ENCODE measurements at regions not wholly inside any gene's neighbourhood (a gene's known extent, or its start where the extent isn't known, plus 50 kb on each side); places are given as distances from the start of the nearest gene placed in this dataset.

- TF ChIP-seq EZH2 (IDR thresholded peaks at IDR 0.05) (no peak), FOXP2 (optimal IDR thresholded peaks at IDR 0.05; ENCODE audit: control extremely low read depth, extremely low read length, insufficient read depth) (no peak), POLR2AphosphoS5 (IDR thresholded peaks at IDR 0.05; ENCODE audit: borderline replicate concordance, low read depth, low read length) (no peak)
- Histone ChIP-seq H3K27ac (no peak overlapping the region), H3K9ac (ENCODE audit: insufficient read length) (no peak overlapping the region), H3K4me3 (no peak overlapping the region), H3K36me3 (ENCODE audit: insufficient read depth, low read length) (no peaks in the 10 kb centered on the region), H3K9me3 (ENCODE audit: low read depth, low read length) (no peaks in the 10 kb centered on the region)
- DNase-seq (ENCODE audit: low read depth, low spot score) = no peak
Measured at GRCh38 chr11:29959488-29959887, 57.3 kb downstream of the KCNA4 start.

GRCh38 chr11:29957431-29957830, 59.4 kb downstream of the KCNA4 start:
- DNase-seq (ENCODE audit: low read depth, low spot score) = no peak
- H3K9me3 ChIP-seq (ENCODE audit: low read depth, low read length) = no peaks in the 10 kb centered on the region
- TF ChIP-seq POLR2AphosphoS5 (IDR thresholded peaks at IDR 0.05; ENCODE audit: borderline replicate concordance, low read depth, low read length) (no peak), FOXP2 (optimal IDR thresholded peaks at IDR 0.05; ENCODE audit: control extremely low read depth, extremely low read length, insufficient read depth) (no peak), EZH2 (IDR thresholded peaks at IDR 0.05) (no peak)
- no peaks in the 10 kb centered on the region for H3K36me3 ChIP-seq (ENCODE audit: insufficient read depth, low read length)
- H3K27ac ChIP-seq = no peak overlapping the region
- H3K9ac ChIP-seq (ENCODE audit: insufficient read length) = no peak overlapping the region
- H3K4me3 ChIP-seq = no peak overlapping the region

GRCh38 chr11:29956076-29956556, 60.7 kb downstream of the KCNA4 start:
- H3K9me3 ChIP-seq (ENCODE audit: low read depth, low read length) = no peaks in the 10 kb centered on the region
- H3K9ac ChIP-seq (ENCODE audit: insufficient read length) = no peak overlapping the region
- TF ChIP-seq EZH2 (IDR thresholded peaks at IDR 0.05) = no peak
- TF ChIP-seq FOXP2 (optimal IDR thresholded peaks at IDR 0.05; ENCODE audit: control extremely low read depth, extremely low read length, insufficient read depth) = no peak
- no peak for TF ChIP-seq POLR2AphosphoS5 (IDR thresholded peaks at IDR 0.05; ENCODE audit: borderline replicate concordance, low read depth, low read length)
- no peak overlapping the region for H3K27ac ChIP-seq
- DNase-seq (ENCODE audit: low read depth, low spot score) = no peak
- no peak overlapping the region for H3K4me3 ChIP-seq
- no peaks in the 10 kb centered on the region for H3K36me3 ChIP-seq (ENCODE audit: insufficient read depth, low read length)

GRCh38 chr11:29943347-29943746, 73.5 kb downstream of the KCNA4 start:
- TF ChIP-seq EZH2 (IDR thresholded peaks at IDR 0.05) (no peak), FOXP2 (optimal IDR thresholded peaks at IDR 0.05; ENCODE audit: control extremely low read depth, extremely low read length, insufficient read depth) (no peak), POLR2AphosphoS5 (IDR thresholded peaks at IDR 0.05; ENCODE audit: borderline replicate concordance, low read depth, low read length) (no peak)
- Histone ChIP-seq H3K27ac (no peak overlapping the region), H3K9me3 (ENCODE audit: low read depth, low read length) (no peaks in the 10 kb centered on the region)

GRCh38 chr11:29937526-29937925, 79.3 kb downstream of the KCNA4 start:
- no peak for DNase-seq (ENCODE audit: low read depth, low spot score)
- no peak overlapping the region for H3K9ac ChIP-seq (ENCODE audit: insufficient read length)
- TF ChIP-seq FOXP2 (optimal IDR thresholded peaks at IDR 0.05; ENCODE audit: control extremely low read depth, extremely low read length, insufficient read depth) (no peak), EZH2 (IDR thresholded peaks at IDR 0.05) (no peak), POLR2AphosphoS5 (IDR thresholded peaks at IDR 0.05; ENCODE audit: borderline replicate concordance, low read depth, low read length) (no peak)
- no peak overlapping the region for H3K27ac ChIP-seq
- H3K36me3 ChIP-seq (ENCODE audit: insufficient read depth, low read length) = no peaks in the 10 kb centered on the region
- no peak overlapping the region for H3K4me3 ChIP-seq
- no peaks in the 10 kb centered on the region for H3K9me3 ChIP-seq (ENCODE audit: low read depth, low read length)

More at GRCh38 chr11:29943347-29943746, 73.5 kb downstream of the KCNA4 start:
- DNase-seq (ENCODE audit: low read depth, low spot score) = no peak
- H3K9ac ChIP-seq (ENCODE audit: insufficient read length) = no peak overlapping the region
- no peaks in the 10 kb centered on the region for H3K36me3 ChIP-seq (ENCODE audit: insufficient read depth, low read length)
- H3K4me3 ChIP-seq = no peak overlapping the region

- TF ChIP-seq EZH2 (IDR thresholded peaks at IDR 0.05) = no peak
- TF ChIP-seq POLR2AphosphoS5 (IDR thresholded peaks at IDR 0.05; ENCODE audit: borderline replicate concordance, low read depth, low read length) = no peak
- no peak for TF ChIP-seq FOXP2 (optimal IDR thresholded peaks at IDR 0.05; ENCODE audit: control extremely low read depth, extremely low read length, insufficient read depth)
- Histone ChIP-seq H3K9ac (ENCODE audit: insufficient read length) (no peak overlapping the region), H3K4me3 (no peak overlapping the region), H3K36me3 (ENCODE audit: insufficient read depth, low read length) (no peaks in the 10 kb centered on the region), H3K27ac (no peak overlapping the region), H3K9me3 (ENCODE audit: low read depth, low read length) (no peaks in the 10 kb centered on the region)
- DNase-seq (ENCODE audit: low read depth, low spot score) = no peak
Measured at GRCh38 chr11:29934115-29934638, 82.7 kb downstream of the KCNA4 start.

- TF ChIP-seq FOXP2 (optimal IDR thresholded peaks at IDR 0.05; ENCODE audit: control extremely low read depth, extremely low read length, insufficient read depth) = no peak
- TF ChIP-seq POLR2AphosphoS5 (IDR thresholded peaks at IDR 0.05; ENCODE audit: borderline replicate concordance, low read depth, low read length) = no peak
- no peak for TF ChIP-seq EZH2 (IDR thresholded peaks at IDR 0.05)
- Histone ChIP-seq H3K4me3 (no peak overlapping the region), H3K27ac (no peak overlapping the region), H3K9me3 (ENCODE audit: low read depth, low read length) (no peaks in the 10 kb centered on the region), H3K36me3 (ENCODE audit: insufficient read depth, low read length) (no peaks in the 10 kb centered on the region), H3K9ac (ENCODE audit: insufficient read length) (no peak overlapping the region)
- DNase-seq (ENCODE audit: low read depth, low spot score) = no peak
Measured at GRCh38 chr11:29916040-29916439, 100.8 kb downstream of the KCNA4 start.

DNA sequence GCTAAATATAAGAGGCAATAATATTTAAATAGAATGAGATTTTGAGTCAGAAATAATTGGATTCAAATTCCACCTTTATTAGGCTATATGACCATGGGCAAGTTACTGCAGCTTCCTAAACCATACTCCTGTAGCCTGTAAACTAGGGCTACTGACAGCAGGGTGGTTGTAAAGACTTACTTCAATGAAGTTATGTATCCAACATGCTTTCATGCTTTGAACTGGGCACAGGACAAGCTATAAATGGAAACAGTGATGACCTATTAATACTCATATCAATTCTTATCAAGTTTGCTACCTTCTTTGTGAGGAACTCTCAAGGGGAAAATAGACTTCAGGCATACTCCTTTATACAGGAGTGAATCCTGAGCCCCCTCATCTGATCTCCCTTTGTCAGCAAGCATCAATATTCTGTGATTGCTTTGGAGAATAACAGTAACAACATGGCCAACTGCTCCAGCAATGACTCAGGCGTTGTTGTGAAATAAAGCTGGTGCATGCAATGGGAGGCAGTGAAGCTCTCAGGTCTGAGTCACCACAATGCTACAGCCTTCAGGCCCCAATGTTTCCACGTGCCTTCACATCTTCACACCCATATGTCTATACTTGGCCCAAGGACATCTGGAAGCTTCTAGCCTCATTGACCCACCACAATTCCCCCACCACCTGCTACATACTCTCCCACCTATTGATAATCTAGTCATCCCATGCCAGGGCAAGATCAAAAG, 102.5 kb downstream of the KCNA4 start:
- Histone ChIP-seq H3K4me3 (no peak overlapping the region), H3K36me3 (ENCODE audit: insufficient read depth, low read length) (no peaks in the 10 kb centered on the region), H3K27ac (no peak overlapping the region), H3K9me3 (ENCODE audit: low read depth, low read length) (no peaks in the 10 kb centered on the region), H3K9ac (ENCODE audit: insufficient read length) (no peak overlapping the region)
- TF ChIP-seq POLR2AphosphoS5 (IDR thresholded peaks at IDR 0.05; ENCODE audit: borderline replicate concordance, low read depth, low read length) (no peak), EZH2 (IDR thresholded peaks at IDR 0.05) (no peak), FOXP2 (optimal IDR thresholded peaks at IDR 0.05; ENCODE audit: control extremely low read depth, extremely low read length, insufficient read depth) (no peak)
- no peak for DNase-seq (ENCODE audit: low read depth, low spot score)
